HCT116 (cell line): ENCODE measurements at regions not wholly inside any gene's neighbourhood (a gene's known extent, or its start where the extent isn't known, plus 50 kb on each side); places are given as distances from the start of the nearest gene placed in this dataset.

Experiments used
- CTCF ChIP-seq, 3 experiments: fragments of 200-600 bp in 1 of 3; sonication (generic) in 1 of 3; IDR thresholded peaks in 2 of 3; conservative IDR thresholded peaks in 1 of 3; 2 replicates each; pipeline ENCODE4 v1.5.1; 2012 to 2017; ENCODE audit warnings: low read depth in 2 of 3, low read length in 2 of 3, antibody characterized with exemption in 1 of 3, borderline replicate concordance in 1 of 3, control low read depth in 1 of 3, mild to moderate bottlenecking in 1 of 3, mixed read lengths in 1 of 3, mixed run types in 1 of 3, moderate library complexity in 1 of 3; ENCODE audit not compliant: insufficient read depth in 1 of 3
- ELF1 ChIP-seq: IDR thresholded peaks from 2 replicates; pipeline ENCODE4 v1.6.1; 2012; ENCODE audit warnings: low read depth, borderline replicate concordance
- EZH2 ChIP-seq: fragments of 200-600 bp; sonication (generic); IDR thresholded peaks from 2 replicates; pipeline ENCODE4 v1.6.1; 2017; ENCODE audit warnings: antibody characterized with exemption, mixed run types
- JUND ChIP-seq: IDR thresholded peaks from 2 replicates; pipeline ENCODE4 v1.6.1; 2012
- MAX ChIP-seq: IDR thresholded peaks from 2 replicates; pipeline ENCODE4 v1.6.1; 2012
- POLR2A ChIP-seq: IDR thresholded peaks from 2 replicates; pipeline ENCODE4 v1.7.0; 2011; ENCODE audit warnings: borderline replicate concordance; ENCODE audit not compliant: insufficient read depth, insufficient read length; ENCODE audit errors: extremely low read depth
- POLR2AphosphoS5 ChIP-seq: IDR thresholded peaks from 2 replicates; pipeline ENCODE4 v1.6.1; 2011; ENCODE audit warnings: mild to moderate bottlenecking, low read depth, low read length, moderate library complexity
- YY1 ChIP-seq: IDR thresholded peaks from 2 replicates; pipeline ENCODE4 v1.6.1; 2011; ENCODE audit warnings: low read length, low read depth, moderate library complexity, mild to moderate bottlenecking; ENCODE audit not compliant: insufficient replicate concordance; ENCODE audit errors: extremely low read depth
- ZNF274 ChIP-seq: fragments of 200-500 bp; sonication (Bioruptor generic); IDR thresholded peaks from 2 replicates; pipeline ENCODE4 v1.6.1; 2014; ENCODE audit warnings: mild to moderate bottlenecking, low read depth, low read length, inconsistent platforms

- TF ChIP-seq CTCF (IDR thresholded peaks at IDR 0.05 in 2 of 3, conservative IDR thresholded peaks at IDR 0.05 in 1 of 3; ENCODE audit: borderline replicate concordance in 1 of 3, insufficient read depth in 1 of 3, low read depth in 2 of 3, low read length in 2 of 3) (no peak), ZNF274 (no peak), POLR2A (no peak), EZH2 (no peak), POLR2AphosphoS5 (no peak), ELF1 (no peak), YY1 (no peak), MAX (no peak), JUND (no peak)
Measured at GRCh38 chr9:85291266-85291665, 450.5 kb downstream of the AGTPBP1 start.
